Prostate gland (tissue), 2 donors: ENCODE measurements at regions not wholly inside any gene's neighbourhood (a gene's known extent, or its start where the extent isn't known, plus 50 kb on each side); places are given as distances from the start of the nearest gene placed in this dataset.

Experiments used
- POLR2A ChIP-seq: fragments of 450-650 bp; IDR thresholded peaks from one replicate; pipeline ENCODE4 v1.6.1; 2016; ENCODE audit warnings: antibody characterized with exemption, mild to moderate bottlenecking
- TF ChIP-seq, protein P1 (sequence below), 4 experiments: fragments of 200-600 bp in 2 of 4; fragments of 450-650 bp in 2 of 4; sonication (generic) in 2 of 4; IDR thresholded peaks; 1 replicate in 3 of 4; 2 replicates in 1 of 4; pipeline ENCODE4 v1.5.1; 2016 to 2019; ENCODE audit warnings: antibody characterized with exemption in 4 of 4, mild to moderate bottlenecking in 2 of 4, moderate library complexity in 2 of 4

DNA sequence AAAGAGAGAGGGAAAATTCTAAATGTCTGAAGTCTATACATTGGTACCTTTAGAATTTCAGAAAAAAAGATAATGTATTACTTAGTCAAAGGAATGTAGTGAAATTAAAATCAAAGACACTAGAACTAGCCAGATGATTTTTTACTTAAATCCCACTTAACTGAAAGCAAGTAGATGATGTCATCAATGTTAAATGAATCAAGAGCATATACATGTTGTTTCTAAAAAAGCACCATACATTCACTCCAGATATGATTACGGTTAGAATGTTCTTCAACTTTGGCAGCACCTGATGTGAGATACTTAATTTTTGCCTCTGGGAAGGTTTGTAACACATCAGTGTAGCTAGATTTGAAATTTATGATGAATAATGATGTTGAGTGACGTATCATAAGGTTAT, 576.7 kb upstream of the CNTNAP2 start:
- TF ChIP-seq, protein P1, sequence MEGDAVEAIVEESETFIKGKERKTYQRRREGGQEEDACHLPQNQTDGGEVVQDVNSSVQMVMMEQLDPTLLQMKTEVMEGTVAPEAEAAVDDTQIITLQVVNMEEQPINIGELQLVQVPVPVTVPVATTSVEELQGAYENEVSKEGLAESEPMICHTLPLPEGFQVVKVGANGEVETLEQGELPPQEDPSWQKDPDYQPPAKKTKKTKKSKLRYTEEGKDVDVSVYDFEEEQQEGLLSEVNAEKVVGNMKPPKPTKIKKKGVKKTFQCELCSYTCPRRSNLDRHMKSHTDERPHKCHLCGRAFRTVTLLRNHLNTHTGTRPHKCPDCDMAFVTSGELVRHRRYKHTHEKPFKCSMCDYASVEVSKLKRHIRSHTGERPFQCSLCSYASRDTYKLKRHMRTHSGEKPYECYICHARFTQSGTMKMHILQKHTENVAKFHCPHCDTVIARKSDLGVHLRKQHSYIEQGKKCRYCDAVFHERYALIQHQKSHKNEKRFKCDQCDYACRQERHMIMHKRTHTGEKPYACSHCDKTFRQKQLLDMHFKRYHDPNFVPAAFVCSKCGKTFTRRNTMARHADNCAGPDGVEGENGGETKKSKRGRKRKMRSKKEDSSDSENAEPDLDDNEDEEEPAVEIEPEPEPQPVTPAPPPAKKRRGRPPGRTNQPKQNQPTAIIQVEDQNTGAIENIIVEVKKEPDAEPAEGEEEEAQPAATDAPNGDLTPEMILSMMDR (IDR thresholded peaks at IDR 0.05): no peak
- no peak for TF ChIP-seq POLR2A
